LoVo (cell line): ENCODE measurements at regions not wholly inside any gene's neighbourhood (a gene's known extent, or its start where the extent isn't known, plus 50 kb on each side); places are given as distances from the start of the nearest gene placed in this dataset.

Experiments used
- DNase-seq: peaks from one replicate; pipeline ENCODE4 v3.0.0-alpha.2; 2016; ENCODE audit warnings: low spot score

- no peak for DNase-seq
These were observed 269.9 kb downstream of the MTRR start for GRCh38 chr5:8138884-8139283.

- DNase-seq: no peak
These were observed 281.8 kb downstream of the MTRR start for GRCh38 chr5:8150791-8151190.

GRCh38 chr5:8156706-8157105 is 287.8 kb downstream of the MTRR start:
- no peak for DNase-seq

GRCh38 chr5:8157320-8157822 is 288.4 kb downstream of the MTRR start:
- no peak for DNase-seq

GRCh38 chr5:8176101-8176693 is 307.2 kb downstream of the MTRR start:
- DNase-seq: no peak

- peak; percentile 66 for DNase-seq
These were observed 315.6 kb downstream of the MTRR start for GRCh38 chr5:8184455-8185063.

- no peak for DNase-seq
These were observed 316.9 kb downstream of the MTRR start for GRCh38 chr5:8185852-8186251.

- no peak for DNase-seq
These were observed 320.1 kb downstream of the MTRR start for GRCh38 chr5:8188874-8189565.

GRCh38 chr5:8192840-8193239 is 323.9 kb downstream of the MTRR start:
- DNase-seq: no peak

GRCh38 chr5:8196061-8196460 is 327.1 kb downstream of the MTRR start:
- no peak for DNase-seq

GRCh38 chr5:8208307-8208706 is 339.4 kb downstream of the MTRR start:
- DNase-seq: no peak

GRCh38 chr5:8209500-8209899 is 340.6 kb downstream of the MTRR start:
- no peak for DNase-seq

GRCh38 chr5:8213701-8214240 is 344.8 kb downstream of the MTRR start:
- no peak for DNase-seq

- no peak for DNase-seq
These were observed 348.0 kb downstream of the MTRR start for GRCh38 chr5:8216921-8217320.

- DNase-seq: no peak
These were observed 357.2 kb downstream of the MTRR start for GRCh38 chr5:8226148-8226547.

GRCh38 chr5:8227112-8227511 is 358.2 kb downstream of the MTRR start:
- DNase-seq: no peak

- DNase-seq: no peak
These were observed 360.6 kb downstream of the MTRR start for GRCh38 chr5:8229551-8229950.

- DNase-seq: no peak
These were observed 361.9 kb downstream of the MTRR start for GRCh38 chr5:8230868-8231267.

GRCh38 chr5:8233479-8233878 is 364.5 kb downstream of the MTRR start:
- DNase-seq: no peak

GRCh38 chr5:8234179-8234770 is 365.3 kb downstream of the MTRR start:
- DNase-seq: no peak

- DNase-seq: no peak
These were observed 369.1 kb downstream of the MTRR start for GRCh38 chr5:8238080-8238479.

- no peak for DNase-seq
These were observed 370.2 kb downstream of the MTRR start for GRCh38 chr5:8239198-8239597.

- no peak for DNase-seq
These were observed 370.7 kb downstream of the MTRR start for GRCh38 chr5:8239646-8240045.
